HG03280 (cell line): ENCODE measurements at regions not wholly inside any gene's neighbourhood (a gene's known extent, or its start where the extent isn't known, plus 50 kb on each side); places are given as distances from the start of the nearest gene placed in this dataset.

Experiments used
- ATAC-seq: cut with Tn5 transposase; IDR thresholded peaks from one replicate; pipeline ENCODE4 v1.9.1; 2021; ENCODE audit warnings: mild to moderate bottlenecking, moderate library complexity; ENCODE audit not compliant: unreplicated experiment

DNA sequence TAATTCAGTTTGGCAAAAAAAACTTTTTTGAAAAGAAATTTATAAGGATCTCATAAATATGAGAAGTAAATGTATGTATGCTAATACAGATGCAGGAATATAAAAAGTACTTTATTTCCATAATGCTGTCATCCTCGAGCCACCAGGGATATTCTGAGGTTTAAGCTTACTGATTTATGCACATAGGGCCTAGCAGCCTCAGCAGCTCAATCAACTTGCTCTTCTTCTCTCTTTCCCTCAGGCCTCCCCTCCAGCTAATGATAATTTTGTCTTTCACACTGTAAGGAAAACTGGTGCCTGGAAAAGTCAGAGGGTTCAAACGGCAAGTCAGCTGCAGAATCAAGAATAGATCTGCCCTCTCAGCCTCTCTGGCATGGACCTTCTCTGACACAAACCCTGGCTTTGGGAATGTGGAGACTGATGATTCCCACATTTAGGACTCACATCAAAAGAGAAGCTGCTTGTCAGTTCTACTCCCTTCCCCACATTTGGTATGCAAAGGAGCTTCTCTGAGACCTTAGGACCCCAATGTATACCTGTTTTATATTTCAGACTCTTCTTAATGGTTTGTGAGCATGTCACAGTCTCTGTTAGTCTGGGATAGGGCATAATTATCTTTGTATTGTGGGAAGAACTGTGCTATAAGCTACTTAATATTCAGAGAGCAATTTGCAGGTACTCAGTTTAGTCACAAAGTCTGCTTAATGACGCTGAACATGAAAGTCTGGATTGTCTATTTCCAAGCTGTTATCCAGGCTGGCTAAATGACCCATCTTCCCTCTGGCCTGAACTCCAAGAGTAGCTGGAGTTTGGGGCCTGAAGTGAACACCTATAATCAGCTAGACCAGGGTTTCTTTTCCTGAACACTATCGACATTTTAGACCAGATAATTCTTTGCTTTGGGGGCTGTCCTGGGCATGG is 52.1 kb upstream of the DIPK1A start:
- ATAC-seq = no peak

DNA sequence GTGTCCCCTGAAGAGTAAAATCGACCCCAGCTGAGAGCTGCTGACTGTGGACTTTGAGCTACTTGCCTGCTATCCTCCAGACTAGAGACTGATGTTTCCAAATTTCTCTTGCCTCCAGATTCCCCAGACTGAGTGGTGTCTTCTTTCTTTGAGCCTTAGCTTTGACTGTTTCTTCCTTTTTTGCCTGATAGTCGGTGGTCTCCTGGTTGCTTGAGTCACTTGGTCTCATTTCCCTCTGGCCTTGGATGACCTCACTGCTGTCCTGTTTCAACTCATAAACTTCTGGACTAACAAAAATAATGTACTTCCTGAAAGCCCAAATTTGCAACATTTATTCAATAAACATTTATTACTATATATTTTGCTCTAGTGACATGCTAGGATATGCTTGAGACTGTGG is 52.9 kb upstream of the DIPK1A start:
- ATAC-seq = no peak

DNA sequence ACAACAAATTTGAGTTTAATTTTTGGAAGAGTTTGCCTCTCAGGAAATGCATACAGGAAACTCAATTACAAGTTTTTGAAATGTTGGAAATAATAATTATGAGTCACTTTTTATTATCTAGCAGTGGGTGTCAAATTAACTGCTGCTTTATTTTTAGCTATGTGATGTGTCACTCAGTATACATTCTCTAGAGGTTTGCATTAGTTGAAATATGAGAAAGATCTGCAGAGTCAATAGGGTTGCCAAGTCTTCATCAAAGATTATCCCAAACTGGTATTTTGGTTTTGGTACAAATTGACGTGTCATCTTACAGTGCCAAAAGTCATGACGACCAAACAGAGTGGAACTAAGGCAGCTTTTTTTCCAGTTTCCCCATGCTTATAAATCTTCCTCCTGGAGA is 54.3 kb upstream of the DIPK1A start:
- no peak for ATAC-seq

DNA sequence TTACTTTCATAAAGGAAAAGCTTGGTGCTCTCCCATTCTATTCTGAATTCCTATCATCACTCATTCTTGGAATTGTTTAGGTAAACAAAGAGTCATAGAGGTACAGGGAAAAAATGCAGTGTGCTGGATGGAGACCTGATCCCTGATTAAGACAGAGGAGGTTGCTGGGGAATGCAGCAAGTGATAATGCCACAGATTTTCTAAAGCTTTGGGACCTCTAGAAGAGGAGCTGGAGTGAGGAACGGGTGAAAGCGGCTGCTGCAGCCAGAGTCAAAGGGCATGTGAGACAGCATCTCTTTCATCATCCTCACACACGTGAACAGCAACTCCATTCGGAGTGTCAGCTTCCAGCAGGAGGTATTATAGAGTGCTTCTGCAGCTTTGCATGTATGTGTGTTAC is 54.9 kb upstream of the DIPK1A start:
- ATAC-seq = no peak

DNA sequence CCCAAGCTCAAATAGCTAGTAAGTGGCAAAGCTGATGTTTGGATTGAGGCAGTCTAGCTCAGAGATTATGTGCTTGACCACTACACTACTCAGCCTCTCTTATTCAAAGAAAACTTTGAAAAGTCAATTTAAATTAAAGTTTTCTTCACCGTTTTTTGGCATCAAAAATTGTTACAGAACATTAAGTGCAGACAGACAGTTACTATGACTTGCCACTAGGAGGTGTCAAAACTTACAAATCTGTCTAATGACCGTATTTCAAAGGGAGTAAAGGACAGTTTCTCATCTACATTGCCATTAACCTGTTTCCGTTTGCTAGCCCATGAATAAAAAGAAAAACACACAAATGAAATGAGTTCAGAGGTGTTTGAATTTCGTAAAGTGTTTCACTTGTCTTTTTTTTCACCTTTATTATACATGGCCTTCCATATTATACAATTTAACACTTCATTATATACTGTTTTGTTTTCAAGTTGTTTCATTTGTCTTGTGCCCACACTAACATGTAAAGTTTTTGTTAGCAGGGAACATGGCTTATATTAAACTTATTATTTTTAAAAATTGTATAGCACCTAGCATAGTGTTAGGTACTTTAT is 57.4 kb upstream of the MTF2 start:
- peak; percentile 78 for ATAC-seq

DNA sequence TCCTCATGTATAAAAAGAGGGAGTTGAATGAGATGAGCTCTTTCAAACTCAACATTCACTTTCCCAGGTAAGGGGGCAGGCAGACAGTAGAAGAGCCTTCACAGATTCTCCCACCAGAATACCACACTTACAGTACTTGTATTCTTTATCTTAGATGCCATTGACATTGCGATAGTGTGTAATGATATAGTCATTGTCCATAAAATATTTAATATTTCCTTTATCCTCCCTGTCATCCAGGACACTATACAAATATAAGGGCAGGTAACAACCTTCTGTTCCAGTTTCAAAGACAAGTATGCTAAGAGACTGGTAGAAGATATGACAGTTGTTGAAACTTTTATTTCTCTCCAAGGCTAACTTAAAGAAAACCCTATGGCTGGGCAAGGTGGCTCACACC is 56.5 kb upstream of the MTF2 start:
- no peak for ATAC-seq

DNA sequence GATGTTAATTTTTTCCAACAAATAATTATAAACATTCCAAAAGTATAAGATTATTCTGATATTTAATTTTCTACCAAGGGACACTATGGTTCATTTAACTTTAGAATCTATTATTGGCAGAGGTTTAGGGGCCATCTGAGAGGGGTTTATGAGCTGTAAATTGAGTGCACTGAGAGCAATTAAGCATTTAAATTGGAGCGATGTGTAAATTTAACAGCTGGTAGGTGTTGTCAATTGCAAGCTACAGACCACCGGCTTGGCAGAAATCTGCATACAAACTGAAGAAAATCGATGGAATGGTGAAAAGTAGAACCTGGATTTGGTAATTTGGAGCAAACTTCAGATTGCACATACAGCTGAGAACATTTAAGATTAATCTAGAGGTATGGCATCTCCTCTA is 55.8 kb upstream of the MTF2 start:
- ATAC-seq = no peak

DNA sequence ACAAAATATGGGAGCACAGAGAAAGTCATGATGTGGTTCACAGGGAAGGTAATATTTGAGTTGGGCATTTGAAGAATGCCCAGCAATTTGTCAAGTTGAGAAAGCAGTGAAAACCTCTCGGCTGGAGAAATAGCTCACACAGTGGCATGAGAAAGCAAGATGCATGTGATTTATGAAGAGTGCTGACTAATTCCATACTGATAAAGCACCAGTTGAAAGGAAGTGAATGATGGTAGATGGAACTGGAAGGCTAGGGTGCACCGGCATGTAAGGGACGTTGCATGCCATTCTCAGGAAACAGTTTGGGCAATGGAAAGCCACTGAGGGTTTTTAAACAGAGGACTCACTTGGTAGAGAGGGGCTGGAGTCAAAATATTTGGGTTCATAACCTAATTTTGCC is 53.5 kb upstream of the MTF2 start:
- ATAC-seq = no peak

DNA sequence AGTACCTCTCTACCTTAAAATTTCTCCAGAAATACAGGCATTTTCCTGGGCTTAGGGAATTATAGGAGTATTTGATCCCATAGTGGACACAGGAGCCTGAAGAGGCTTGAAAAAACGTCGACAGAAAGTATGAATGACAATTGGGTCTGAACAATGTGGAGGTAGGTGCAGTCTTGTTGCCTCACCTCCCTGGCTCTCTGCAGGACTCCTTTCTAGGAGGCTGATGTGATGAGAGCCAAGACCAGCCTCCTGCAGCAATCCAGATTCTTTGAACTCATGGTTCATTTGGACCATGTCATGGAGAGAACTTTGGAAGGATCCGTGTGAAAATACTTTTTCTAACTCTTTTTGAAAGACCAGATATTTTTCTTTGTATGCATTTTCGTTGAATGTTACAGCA is 50.5 kb upstream of the MTF2 start:
- no peak for ATAC-seq
